ENCODE measurements at regions not wholly inside any gene's neighbourhood (a gene's known extent, or its start where the extent isn't known, plus 50 kb on each side); places are given as distances from the start of the nearest gene placed in this dataset.

DNA sequence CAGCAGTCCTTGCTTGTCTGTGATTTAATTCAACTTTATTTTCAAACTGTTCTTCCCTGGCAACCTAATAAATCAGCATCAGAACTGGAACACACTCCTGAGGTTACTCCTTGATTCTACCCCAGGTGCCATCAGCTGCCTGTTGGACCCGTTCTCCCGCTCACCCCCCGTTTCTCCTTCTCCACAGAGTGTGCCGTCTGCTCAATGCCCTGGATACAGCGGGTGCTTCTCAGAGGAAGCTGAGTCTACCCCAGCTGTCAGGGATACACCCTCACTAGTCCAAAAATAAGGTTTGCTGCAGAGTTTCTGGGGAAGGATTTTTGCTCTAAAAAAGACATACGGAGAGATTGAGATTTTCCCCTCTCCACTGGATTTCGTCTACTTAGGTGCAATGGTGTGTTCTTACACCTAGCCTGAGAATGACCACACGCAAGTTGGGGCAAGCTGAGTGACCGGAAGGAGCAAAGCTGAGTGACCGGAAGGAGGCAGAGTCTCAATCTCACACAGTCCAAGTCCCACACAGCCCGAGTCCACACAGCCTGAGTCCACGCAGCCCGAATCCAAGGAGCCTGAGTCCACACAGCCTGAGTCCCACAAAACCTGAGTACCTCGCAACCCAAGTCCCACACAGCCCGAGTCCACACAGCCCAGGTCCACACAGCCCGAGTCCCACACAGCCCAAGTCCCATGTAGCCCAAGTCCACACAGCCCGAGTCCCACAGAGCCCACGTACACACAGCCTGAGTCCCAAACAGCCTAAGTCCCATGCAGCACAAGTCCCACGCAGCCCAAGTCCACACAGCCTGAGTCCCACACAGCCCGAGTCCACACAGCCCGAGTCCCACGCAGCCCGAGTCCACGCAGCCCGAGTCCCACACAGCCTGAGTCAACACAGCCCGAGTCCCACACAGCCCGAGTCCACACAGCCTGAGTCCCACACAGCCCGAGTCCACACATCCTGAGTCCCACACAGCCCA is 58.6 kb upstream of the DACT2 start:
- no peak for TF ChIP-seq CTCF (IDR thresholded peaks at IDR 0.05)
- no peak for TF ChIP-seq SIN3A (IDR thresholded peaks at IDR 0.05; ENCODE audit: borderline replicate concordance, insufficient read depth, low read depth, low read length)
- no peak for TF ChIP-seq POLR2AphosphoS5 (IDR thresholded peaks at IDR 0.05; ENCODE audit: low read depth, low read length)
- TF ChIP-seq, protein P1, sequence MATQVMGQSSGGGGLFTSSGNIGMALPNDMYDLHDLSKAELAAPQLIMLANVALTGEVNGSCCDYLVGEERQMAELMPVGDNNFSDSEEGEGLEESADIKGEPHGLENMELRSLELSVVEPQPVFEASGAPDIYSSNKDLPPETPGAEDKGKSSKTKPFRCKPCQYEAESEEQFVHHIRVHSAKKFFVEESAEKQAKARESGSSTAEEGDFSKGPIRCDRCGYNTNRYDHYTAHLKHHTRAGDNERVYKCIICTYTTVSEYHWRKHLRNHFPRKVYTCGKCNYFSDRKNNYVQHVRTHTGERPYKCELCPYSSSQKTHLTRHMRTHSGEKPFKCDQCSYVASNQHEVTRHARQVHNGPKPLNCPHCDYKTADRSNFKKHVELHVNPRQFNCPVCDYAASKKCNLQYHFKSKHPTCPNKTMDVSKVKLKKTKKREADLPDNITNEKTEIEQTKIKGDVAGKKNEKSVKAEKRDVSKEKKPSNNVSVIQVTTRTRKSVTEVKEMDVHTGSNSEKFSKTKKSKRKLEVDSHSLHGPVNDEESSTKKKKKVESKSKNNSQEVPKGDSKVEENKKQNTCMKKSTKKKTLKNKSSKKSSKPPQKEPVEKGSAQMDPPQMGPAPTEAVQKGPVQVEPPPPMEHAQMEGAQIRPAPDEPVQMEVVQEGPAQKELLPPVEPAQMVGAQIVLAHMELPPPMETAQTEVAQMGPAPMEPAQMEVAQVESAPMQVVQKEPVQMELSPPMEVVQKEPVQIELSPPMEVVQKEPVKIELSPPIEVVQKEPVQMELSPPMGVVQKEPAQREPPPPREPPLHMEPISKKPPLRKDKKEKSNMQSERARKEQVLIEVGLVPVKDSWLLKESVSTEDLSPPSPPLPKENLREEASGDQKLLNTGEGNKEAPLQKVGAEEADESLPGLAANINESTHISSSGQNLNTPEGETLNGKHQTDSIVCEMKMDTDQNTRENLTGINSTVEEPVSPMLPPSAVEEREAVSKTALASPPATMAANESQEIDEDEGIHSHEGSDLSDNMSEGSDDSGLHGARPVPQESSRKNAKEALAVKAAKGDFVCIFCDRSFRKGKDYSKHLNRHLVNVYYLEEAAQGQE (IDR thresholded peaks at IDR 0.05; ENCODE audit: insufficient read depth in 1 of 2, low read depth in 2 of 2, low read length in 1 of 2), result no peak
- no peak for TF ChIP-seq TCF7L2 (IDR thresholded peaks at IDR 0.05; ENCODE audit: low read depth, low read length)
